NT2/D1 (cell line): ENCODE measurements at regions not wholly inside any gene's neighbourhood (a gene's known extent, or its start where the extent isn't known, plus 50 kb on each side); places are given as distances from the start of the nearest gene placed in this dataset.

Experiments used
- SUZ12 ChIP-seq: IDR thresholded peaks from 2 replicates; pipeline ENCODE4 v1.6.1; 2011; ENCODE audit not compliant: insufficient read length, insufficient read depth; ENCODE audit errors: extremely low read depth
- YY1 ChIP-seq: IDR thresholded peaks from 2 replicates; pipeline ENCODE4 v1.6.1; 2011; ENCODE audit not compliant: insufficient read length, insufficient read depth
- ZNF274 ChIP-seq: IDR thresholded peaks from 2 replicates; pipeline ENCODE4 v1.6.1; 2011; ENCODE audit warnings: mild to moderate bottlenecking, low read depth, low read length

GRCh38 chr3:118692416-118692815 is 342.2 kb downstream of the IGSF11 start:
- TF ChIP-seq SUZ12 (no peak), YY1 (no peak), ZNF274 (no peak)
